PC-3 (cell line): ENCODE measurements at regions not wholly inside any gene's neighbourhood (a gene's known extent, or its start where the extent isn't known, plus 50 kb on each side); places are given as distances from the start of the nearest gene placed in this dataset.

Experiments
- ATAC-seq: fragments of 200-7000 bp; cut with Tn5 transposase; 2 replicates; pipeline ENCODE4 v1.9.1; 2020; ENCODE audit warnings: mild to moderate bottlenecking, moderate library complexity
- BruUV-seq: library from RNA; stranded (reverse); fragments of 400-500 nt; replicated peaks from 2 replicates; lab custom pipeline; 2021; lab: Mats Ljungman, UMichigan
- CTCF ChIA-PET: fragments of 300-600 bp; sonication (Branson Sonifier 250); formaldehyde crosslinking; loops from one replicate; lab custom pipeline; 2022; ENCODE audit warnings: antibody characterized with exemption; lab: Charles Lee
- POLR2A ChIA-PET: fragments of 300-600 bp; sonication (Branson Sonifier 250); formaldehyde crosslinking; loops from one replicate; lab custom pipeline; 2022; ENCODE audit warnings: antibody characterized with exemption; ENCODE audit not compliant: unreplicated experiment; lab: Charles Lee
- DNase-seq: peaks from one replicate; pipeline ENCODE4 v3.0.0-alpha.2; 2015
- H2AFZ ChIP-seq: fragments of 300-600 bp; sonication (generic); 2 replicates; pipeline ENCODE4 v1.6.0; 2016; ENCODE audit warnings: antibody characterized with exemption, low read length
- H3F3A ChIP-seq: fragments of 300-600 bp; sonication (generic); one replicate; pipeline ENCODE4 v1.6.0; 2017; ENCODE audit warnings: antibody characterized with exemption, low read length, control low read depth, mild to moderate bottlenecking; ENCODE audit not compliant: unreplicated experiment
- H3K27ac ChIP-seq: fragments of 300-600 bp; sonication (generic); 2 replicates; pipeline ENCODE4 v1.5.1; 2016; ENCODE audit warnings: mild to moderate bottlenecking, low read length
- H3K27me3 ChIP-seq: fragments of 300-600 bp; sonication (generic); 2 replicates; pipeline ENCODE4 v1.6.1; 2016; ENCODE audit warnings: low read length, mixed read lengths
- H3K36me3 ChIP-seq: fragments of 300-600 bp; sonication (generic); 2 replicates; pipeline ENCODE4 v1.6.1; 2016; ENCODE audit warnings: low read depth, mixed run types, low read length, mixed read lengths
- H3K4me1 ChIP-seq: fragments of 300-600 bp; sonication (generic); 2 replicates; pipeline ENCODE4 v1.5.1; 2016; ENCODE audit warnings: low read length; ENCODE audit not compliant: insufficient read depth
- H3K4me2 ChIP-seq: fragments of 300-600 bp; sonication (generic); 2 replicates; pipeline ENCODE4 v1.6.0; 2016; ENCODE audit warnings: low read length
- H3K4me3 ChIP-seq: fragments of 300-600 bp; sonication (generic); 2 replicates; pipeline ENCODE4 v1.5.1; 2016; ENCODE audit warnings: mild to moderate bottlenecking, low read length, mixed read lengths
- H3K79me2 ChIP-seq: fragments of 300-600 bp; sonication (generic); 2 replicates; pipeline ENCODE4 v1.6.1; 2017; ENCODE audit warnings: low read length, mixed read lengths
- H3K9ac ChIP-seq: fragments of 300-600 bp; sonication (generic); 2 replicates; pipeline ENCODE4 v1.6.0; 2016; ENCODE audit warnings: mild to moderate bottlenecking, low read length
- H3K9me2 ChIP-seq: fragments of 300-600 bp; sonication (generic); replicated peaks from 2 replicates; pipeline ENCODE4 v1.6.1; 2016; ENCODE audit warnings: mixed run types, low read length, mixed read lengths
- H3K9me3 ChIP-seq: fragments of 300-600 bp; sonication (generic); 2 replicates; pipeline ENCODE4 v1.6.1; 2016; ENCODE audit warnings: low read length, mixed read lengths
- H4K20me1 ChIP-seq: fragments of 300-600 bp; sonication (generic); 2 replicates; pipeline ENCODE4 v1.6.1; 2016; ENCODE audit warnings: low read length, mixed read lengths
- CTCF ChIP-seq: fragments of 300-600 bp; sonication (generic); conservative IDR thresholded peaks from 2 replicates; pipeline ENCODE4 v1.5.1; 2017; ENCODE audit warnings: antibody characterized with exemption, low read depth, mild to moderate bottlenecking, low read length
- EZH2 ChIP-seq: fragments of 300-600 bp; sonication (generic); IDR thresholded peaks from one replicate; pipeline ENCODE4 v1.6.1; 2017; ENCODE audit warnings: antibody characterized with exemption, mild to moderate bottlenecking, low read length; ENCODE audit not compliant: unreplicated experiment
- EZH2phosphoT487 ChIP-seq: fragments of 300-600 bp; sonication (generic); IDR thresholded peaks from 2 replicates; pipeline ENCODE4 v1.6.1; 2018; ENCODE audit warnings: mild to moderate bottlenecking, antibody characterized with exemption, low read length, borderline replicate concordance
- intact Hi-C: fragments of 100-400 bp; cut with micrococcal nuclease; formaldehyde crosslinking; loops from 2 replicates; pipeline ENCODE4 v1.9.0; 2023

- intact Hi-C loops: loop anchor here (10.0 kb wide), 1 partner anchor 176 kb away; no protein-coding TSS in a partner anchor
- no TSS peak for BruUV-seq
- no peaks in the 10 kb centered on the region for H3F3A ChIP-seq
- TF ChIP-seq EZH2phosphoT487 (no peak), CTCF (no peak), EZH2 (no peak)
- H3K9ac ChIP-seq: no peak overlapping the region
- no peaks in the 10 kb centered on the region; the same call in 1 of the 2 replicates for H3K4me1 ChIP-seq
- no peaks in the 10 kb centered on the region for H3K9me3 ChIP-seq
- no peak overlapping the region for H3K4me2 ChIP-seq
- H3K79me2 ChIP-seq: no peaks in the 10 kb centered on the region
- H3K36me3 ChIP-seq: no peaks in the 10 kb centered on the region
- POLR2A ChIA-PET: no interaction called here
- H3K27me3 ChIP-seq: no peaks in the 10 kb centered on the region
- no peak overlapping the region for H3K27ac ChIP-seq
- no peak overlapping the region for H3K4me3 ChIP-seq
- H3K9me2 ChIP-seq: no peaks in the 10 kb centered on the region
- no peak for ATAC-seq
- H2AFZ ChIP-seq: no peak overlapping the region
- CTCF ChIA-PET: no interaction called here
- no peaks in the 10 kb centered on the region for H4K20me1 ChIP-seq
- DNase-seq: no peak
Observed at GRCh38 chr5:91820874-91821273, 437.8 kb upstream of the ARRDC3 start.

- H3K4me3 ChIP-seq: no peak overlapping the region
- H3F3A ChIP-seq: no peaks in the 10 kb centered on the region
- H2AFZ ChIP-seq: no peak overlapping the region
- CTCF ChIA-PET: no interaction called here
- no TSS peak for BruUV-seq
- intact Hi-C loops: no loop called here
- H3K27me3 ChIP-seq: no peaks in the 10 kb centered on the region
- no peak overlapping the region for H3K4me2 ChIP-seq
- DNase-seq (no peak), ATAC-seq (no peak)
- TF ChIP-seq EZH2 (no peak), EZH2phosphoT487 (no peak), CTCF (no peak)
- H4K20me1 ChIP-seq: no peaks in the 10 kb centered on the region
- no peaks in the 10 kb centered on the region for H3K79me2 ChIP-seq
- H3K4me1 ChIP-seq: no peaks in the 10 kb centered on the region
- no peaks in the 10 kb centered on the region for H3K9me2 ChIP-seq
- no peaks in the 10 kb centered on the region for H3K36me3 ChIP-seq
- POLR2A ChIA-PET: no interaction called here
- no peak overlapping the region for H3K9ac ChIP-seq
- H3K27ac ChIP-seq: no peak overlapping the region
- H3K9me3 ChIP-seq: no peaks in the 10 kb centered on the region
Observed at GRCh38 chr5:91816681-91817080, 433.6 kb upstream of the ARRDC3 start.

GRCh38 chr5:91797576-91797975 lies 414.5 kb upstream of the ARRDC3 start:
- Histone ChIP-seq H3K27me3 (no peaks in the 10 kb centered on the region), H3K36me3 (no peaks in the 10 kb centered on the region; the same call in 1 of the 2 replicates), H3K4me1 (peaks cover 27% of the 10 kb centered on the region), H3K79me2 (no peaks in the 10 kb centered on the region), H3K4me3 (no peak overlapping the region), H3F3A (peaks cover 10% of the 10 kb centered on the region), H3K9me2 (no peaks in the 10 kb centered on the region), H2AFZ (no peak overlapping the region), H4K20me1 (no peaks in the 10 kb centered on the region), H3K4me2 (no peak overlapping the region), H3K9ac (no peak overlapping the region), H3K9me3 (peaks cover 8% of the 10 kb centered on the region; the same call in 1 of the 2 replicates), H3K27ac (no peak overlapping the region)
- POLR2A ChIA-PET: no interaction called here
- no peak for DNase-seq
- no peak for TF ChIP-seq CTCF
- TF ChIP-seq EZH2: no peak
- no peak for TF ChIP-seq EZH2phosphoT487
- intact Hi-C loops: loop anchor here (5.0 kb wide), 1 partner anchor 155 kb away; no protein-coding TSS in a partner anchor
- ATAC-seq: no peak
- CTCF ChIA-PET: no interaction called here
- BruUV-seq: no TSS peak
